Central memory CD4-positive, alpha-beta T cell (primary cell): ENCODE measurements at regions not wholly inside any gene's neighbourhood (a gene's known extent, or its start where the extent isn't known, plus 50 kb on each side); places are given as distances from the start of the nearest gene placed in this dataset.

Experiments used
- DNase-seq: peaks from one replicate; pipeline ENCODE4 v3.0.0; 2022

DNA sequence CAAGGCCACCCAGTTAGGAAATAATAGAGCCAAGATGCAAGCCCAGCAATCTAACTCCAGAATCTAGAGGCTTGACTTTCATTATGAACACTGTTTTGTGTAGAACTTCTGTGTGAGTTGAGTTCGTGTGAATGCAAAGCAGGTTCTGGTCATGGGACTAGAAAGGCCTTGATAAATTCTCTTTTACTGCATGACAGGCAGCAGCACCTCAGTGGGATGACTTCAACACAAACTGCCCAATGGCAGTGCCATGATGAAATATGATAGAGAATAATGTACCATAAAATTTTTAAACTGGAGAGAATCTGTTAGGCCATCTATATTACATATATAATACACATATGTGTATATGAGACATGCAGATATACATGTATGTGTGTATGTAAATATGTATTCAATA is 214.5 kb downstream of the KLF5 start:
- DNase-seq: no peak

DNA sequence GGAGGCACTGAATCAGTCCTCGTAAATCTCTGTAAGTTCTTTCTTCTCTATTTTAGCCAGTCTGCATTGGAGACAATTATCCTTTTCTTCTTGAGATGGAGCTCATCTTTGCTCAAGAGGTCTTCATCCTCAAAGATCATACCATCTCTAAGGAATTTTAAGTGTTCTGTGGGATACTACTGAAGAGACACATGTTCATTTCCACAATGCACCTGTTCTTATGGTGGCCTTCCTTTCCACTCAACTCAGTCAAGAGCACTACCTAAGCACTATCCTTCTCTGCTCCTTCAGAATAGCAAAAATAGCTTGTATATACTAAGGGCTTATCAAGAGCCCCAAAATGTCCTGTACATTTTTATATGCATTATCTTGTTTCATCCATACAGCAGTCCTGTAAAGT is 214.0 kb downstream of the KLF5 start:
- no peak for DNase-seq

GRCh38 chr13:73268306-73268705 is 209.5 kb downstream of the KLF5 start:
- no peak for DNase-seq

DNA sequence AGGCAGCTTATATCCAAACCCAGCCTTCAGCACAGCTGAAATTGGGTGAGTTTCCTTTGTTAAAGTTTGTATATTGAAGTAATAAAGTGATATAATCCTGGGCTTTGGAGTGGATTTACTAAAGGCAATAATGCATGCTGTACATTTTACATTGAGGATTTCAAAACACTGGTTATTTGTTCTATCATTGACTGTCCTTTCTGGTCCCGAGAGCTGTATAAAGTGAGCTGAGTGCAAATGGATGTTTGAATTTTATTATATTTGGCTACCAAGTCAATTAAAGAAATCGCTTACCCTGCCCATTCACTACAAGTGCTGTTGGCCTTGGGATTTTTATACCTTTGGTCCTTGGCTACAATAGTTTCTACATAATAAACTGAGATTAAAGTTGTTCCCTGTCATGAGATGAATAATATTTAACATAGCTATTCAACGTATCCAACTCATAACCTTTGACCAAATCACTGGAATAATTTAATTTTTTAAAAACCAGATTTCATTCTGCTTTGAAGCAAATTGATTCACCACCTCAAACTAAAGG is 207.9 kb downstream of the KLF5 start:
- DNase-seq: no peak

- no peak for DNase-seq
Measured at GRCh38 chr13:73262862-73263627, 204.2 kb downstream of the KLF5 start.

DNA sequence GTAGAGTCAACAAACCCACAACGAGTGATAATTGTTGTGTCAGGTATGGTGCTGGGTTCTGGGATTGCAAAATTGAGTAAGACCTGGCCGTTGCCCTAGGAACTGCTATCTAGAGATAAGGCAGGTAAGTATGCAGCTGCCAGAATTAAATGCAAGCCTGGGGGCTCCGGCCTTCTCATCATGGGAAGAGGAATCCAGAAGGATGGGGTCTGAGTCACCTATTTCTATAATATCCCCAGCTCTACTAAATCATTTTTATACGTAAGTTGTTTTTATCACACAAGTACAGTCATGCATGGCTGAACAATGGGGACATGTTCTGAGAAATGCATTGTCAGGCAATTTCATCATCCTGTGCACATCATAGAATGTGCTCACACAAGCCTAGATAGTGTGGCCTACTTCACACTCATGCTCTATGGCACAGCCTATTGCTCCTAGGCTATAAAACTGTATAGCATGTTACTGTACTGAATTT is 203.0 kb downstream of the KLF5 start:
- DNase-seq: no peak

DNA sequence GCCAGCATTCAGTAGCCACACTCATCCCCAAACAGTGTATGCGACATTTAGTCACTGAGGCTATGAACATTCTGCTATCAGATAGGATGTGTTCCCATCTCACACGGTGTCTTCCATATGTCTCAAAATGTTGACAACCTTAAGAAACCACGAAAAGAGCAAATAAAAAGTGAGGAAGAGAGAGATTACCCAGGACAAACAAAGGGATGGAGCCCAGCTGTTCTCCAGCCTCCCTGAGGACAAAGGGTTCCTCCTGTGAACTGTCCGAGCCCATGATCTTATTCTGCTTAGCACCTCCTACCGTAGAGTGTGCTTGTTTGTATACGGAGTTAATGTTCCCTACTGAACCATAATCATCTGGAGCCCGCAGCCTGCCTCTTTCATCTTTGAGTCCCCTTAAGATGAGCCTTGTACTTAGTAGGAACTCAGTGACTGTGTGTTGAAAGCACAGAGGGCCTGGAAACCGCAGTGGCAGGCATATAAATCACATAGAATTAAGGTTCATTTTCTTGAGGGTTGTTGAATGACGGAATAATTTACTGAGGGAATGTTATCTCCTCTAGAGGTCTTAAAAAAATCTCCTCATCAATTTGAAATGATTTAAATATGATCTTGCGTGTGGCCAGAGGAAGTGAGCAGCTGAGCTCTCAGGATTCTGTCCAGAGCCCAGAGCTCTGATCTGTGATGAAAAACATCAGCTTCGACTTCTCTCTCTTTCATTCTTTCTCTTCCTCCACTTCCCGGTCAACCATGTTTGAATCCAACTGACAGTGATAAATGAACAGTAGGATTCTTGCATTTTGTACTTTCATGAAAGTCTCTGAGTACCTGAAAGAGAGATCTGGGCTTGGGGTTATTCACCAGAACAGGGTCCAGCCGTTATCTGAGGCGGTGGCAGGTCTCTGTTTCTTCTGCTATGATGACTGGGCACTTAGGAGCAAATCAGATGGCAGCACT is 200.5 kb downstream of the KLF5 start:
- no peak for DNase-seq

DNA sequence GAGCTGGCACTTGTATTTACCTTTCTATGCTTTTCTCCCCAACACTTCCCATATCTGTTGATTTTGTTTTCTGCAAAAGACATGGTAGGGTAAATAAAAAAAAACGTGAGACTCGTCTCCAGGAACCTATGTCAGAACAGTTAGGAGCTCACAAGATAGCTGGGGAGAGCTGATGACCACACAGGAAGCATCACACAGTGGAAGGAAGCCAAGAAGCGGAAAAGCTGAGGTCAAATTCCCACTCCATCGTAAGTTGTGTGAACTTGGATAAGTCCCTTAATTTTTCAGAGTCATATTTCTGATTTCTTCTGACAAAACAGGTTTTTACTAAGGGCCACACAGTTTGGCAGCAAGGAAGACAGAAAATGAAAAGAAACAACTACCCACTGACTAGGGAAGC is 199.6 kb downstream of the KLF5 start:
- DNase-seq: no peak

- DNase-seq: no peak
Measured at GRCh38 chr13:73254827-73255226, 196.0 kb downstream of the KLF5 start.

DNA sequence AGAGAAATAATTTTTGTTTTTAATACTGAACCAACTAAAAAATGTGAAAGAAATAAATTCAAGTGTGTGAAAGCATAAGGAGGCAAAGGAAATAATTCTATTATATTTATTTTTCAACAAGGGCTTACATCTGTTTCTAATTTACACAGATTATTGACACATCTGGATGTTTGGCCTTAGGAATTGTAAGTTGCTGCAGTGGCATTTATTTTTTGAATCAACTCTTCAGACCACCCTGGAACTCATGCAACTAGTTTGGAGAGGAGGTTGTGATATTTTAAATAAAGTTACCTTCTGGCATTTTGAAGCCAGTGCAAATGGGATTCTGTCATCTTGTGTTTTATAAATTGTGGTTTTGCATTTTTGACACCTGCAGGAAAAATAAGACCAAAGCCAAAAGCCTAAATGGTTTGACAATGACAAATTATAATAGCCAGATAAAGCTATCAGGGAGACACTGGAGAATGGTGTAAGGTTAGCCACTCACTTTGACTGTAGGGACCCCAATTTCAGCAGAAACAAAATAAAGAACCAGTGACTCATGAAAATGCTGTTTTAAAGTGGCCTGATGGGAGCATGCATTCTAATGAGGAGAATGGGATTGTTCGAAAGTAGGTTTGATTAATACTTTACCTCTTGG is 192.9 kb downstream of the KLF5 start:
- DNase-seq: no peak

DNA sequence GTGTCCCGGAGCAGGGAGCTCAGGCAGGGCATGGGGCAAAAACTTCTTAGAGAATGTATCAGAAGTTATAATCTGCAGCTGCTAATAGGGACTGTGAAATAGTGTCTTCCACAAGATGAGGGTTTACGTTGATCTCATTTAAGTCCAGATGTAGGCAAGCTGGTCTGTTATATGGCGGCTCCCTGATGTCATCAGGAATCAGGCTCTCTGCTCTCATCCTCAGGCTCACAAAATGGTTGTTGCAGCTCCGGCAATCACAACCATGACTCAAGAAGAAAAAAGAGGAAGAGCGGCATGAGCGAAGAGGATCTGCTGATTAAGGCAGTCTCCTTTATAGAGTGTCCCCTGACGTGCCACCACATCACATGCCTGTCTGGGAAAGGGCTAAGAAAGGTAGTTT is 191.3 kb downstream of the KLF5 start:
- no peak for DNase-seq

DNA sequence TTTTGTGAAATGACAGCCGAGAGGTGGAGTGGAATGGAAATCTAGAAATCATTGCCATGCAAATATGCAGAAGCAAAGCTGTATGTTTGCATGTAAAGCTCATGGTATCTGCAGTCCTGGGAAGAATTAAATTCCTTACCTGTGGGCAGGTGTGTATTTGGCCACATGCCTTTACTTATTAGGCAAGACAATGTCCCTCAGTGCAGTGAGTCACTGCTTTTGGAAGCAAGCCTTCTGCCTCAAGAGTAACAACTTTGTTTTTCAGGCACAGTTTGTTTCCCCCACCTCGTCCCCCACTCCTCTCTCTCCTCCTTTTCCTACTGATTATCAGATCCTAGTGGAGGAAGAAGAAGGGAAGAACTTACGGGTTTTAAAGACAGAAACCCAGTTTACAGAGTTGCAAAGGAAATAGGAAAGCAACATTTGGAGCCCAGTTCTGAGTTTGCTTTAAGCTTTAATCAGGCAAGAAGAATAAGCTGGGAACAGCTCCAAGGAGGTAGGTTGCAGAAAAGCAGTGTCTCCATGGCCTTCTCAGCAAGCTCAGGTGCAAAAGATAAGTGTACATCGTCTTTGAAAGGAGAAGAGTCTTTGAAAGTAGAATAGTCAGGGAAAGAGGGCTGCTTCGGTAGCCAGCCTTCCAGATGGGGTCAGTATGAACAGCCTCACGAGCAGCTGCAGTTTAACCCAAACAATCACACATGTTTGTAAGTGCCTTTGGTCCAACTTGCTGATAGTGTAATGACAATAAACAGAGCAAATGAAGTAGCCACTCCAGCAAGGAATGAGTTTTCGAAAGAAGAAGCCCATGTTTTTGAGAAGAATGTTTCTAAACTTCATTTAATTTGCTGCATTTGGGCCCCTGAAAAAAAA is 190.1 kb downstream of the KLF5 start:
- DNase-seq: no peak

DNA sequence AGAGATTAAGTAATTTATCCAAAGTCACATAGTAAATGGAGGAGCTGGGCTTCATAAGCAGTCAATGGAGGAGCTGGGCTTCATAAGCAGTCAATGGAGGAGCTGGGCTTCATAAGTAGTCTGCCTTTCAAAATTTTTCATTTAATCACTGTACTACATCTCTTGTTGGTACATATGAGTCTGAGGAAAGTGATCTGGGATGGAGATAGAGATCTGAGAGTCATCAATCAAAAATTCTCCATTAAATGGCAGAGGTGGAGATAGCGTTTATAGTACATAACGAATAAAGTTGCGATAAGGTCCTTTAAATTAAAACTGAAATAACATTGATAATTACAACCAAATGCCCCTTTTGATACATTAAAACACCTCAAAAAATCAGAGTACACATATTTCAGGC is 189.3 kb downstream of the KLF5 start:
- no peak for DNase-seq

DNA sequence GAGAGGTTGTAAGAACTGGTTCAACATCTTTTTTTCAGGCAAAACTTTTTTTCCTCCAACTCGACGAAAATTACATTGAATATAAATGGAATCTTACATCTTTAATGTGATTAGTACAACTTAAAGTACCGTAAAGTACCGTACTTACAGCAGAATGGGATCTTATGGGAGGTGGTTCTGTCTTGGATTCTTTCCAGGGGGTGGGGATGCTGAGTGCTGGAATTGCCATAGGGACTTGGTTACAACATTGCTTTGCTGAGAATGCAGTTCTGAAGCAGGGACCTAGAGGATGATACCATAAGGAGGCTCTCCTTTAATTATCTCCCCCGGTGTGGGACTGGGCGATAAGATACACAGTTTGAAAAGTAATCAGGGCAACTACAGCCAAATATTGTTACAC is 186.4 kb downstream of the KLF5 start:
- no peak for DNase-seq

DNA sequence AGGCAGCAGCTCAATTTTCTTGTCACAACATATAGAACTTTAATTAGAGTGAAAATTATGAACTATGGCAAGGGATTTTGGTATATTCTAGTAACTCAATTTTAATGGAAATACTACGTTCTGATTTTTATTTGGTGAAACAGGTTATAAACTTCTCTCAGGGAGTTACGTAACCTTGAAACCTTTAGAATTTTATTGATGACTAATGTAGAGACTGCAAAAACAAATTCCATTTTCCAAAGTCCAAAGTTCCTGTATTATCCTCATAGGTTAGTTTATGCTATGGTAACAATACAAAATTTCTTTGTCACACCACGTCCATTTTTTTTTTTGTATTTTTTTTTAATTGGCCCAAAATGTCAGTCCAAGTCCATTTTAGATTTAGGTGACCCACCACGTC is 185.7 kb downstream of the KLF5 start:
- no peak for DNase-seq

GRCh38 chr13:73242515-73243015 is 183.8 kb downstream of the KLF5 start:
- DNase-seq: no peak

DNA sequence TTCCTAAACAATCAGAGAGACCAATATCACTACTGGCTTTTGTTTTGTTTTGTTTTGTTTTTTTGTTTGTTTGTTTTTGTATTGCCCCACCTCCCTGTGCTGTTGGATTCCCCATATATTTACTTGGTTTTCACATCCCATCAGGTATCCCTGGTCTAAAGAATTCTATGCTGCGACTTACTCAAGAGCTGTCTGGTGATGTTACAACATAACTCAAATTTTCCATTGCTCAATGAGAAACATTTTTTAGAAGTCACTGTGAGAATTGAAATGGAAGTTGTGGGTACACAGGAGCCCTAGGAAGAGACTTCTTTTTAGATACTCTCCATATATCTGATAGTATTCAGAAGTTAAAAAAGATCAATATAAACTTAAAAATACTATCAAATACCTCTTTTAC is 181.4 kb downstream of the KLF5 start:
- no peak for DNase-seq

- no peak for DNase-seq
Measured at GRCh38 chr13:73235385-73235784, 176.6 kb downstream of the KLF5 start.

- DNase-seq: no peak
Measured at GRCh38 chr13:73231471-73231870, 172.7 kb downstream of the KLF5 start.

DNA sequence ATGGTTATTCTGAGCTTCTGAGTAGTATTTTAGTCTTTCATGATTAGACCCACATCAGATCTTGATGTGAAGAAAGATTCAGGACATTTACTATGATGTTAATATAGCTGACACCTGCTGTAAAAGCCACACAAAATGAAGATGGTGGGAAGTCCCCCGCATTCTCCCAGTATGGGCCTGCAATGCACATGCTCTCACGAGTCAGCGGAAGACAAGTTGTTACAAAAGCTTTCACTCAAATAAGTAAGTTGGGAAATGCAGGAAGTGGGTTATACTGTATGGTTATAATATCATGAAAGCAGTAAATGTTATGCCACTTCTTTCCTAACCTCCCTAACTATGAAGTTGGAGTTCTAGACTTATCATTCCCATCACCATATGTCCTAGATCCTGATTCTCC is 171.9 kb downstream of the KLF5 start:
- DNase-seq: peak; percentile 2

GRCh38 chr13:73228546-73228945 is 169.7 kb downstream of the KLF5 start:
- peak; percentile 10 for DNase-seq

DNA sequence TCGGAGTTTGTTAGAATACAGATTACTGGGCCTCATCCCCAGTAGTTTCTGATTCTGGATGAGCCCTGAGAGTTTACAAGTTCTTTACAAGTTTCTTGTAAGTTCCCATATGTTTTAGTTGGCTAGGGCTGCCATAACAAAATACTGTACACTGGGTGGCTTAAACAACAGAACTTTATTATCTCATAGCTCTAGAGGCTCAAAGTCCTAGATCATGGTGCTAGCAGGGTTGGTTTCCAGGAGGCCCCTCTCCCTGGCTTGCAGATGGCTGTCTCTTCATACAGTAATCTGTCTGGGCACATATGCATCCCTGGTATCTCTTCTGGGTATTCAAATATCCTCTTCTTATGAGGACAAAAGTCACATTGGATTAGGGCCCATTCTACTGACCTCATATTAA is 167.2 kb downstream of the KLF5 start:
- DNase-seq: no peak
